CD1c-positive myeloid dendritic cell (primary cell): ENCODE measurements at regions not wholly inside any gene's neighbourhood (a gene's known extent, or its start where the extent isn't known, plus 50 kb on each side); places are given as distances from the start of the nearest gene placed in this dataset.
"Not testable (repeated sequence)": the region's sequence is repeated elsewhere in the genome, so short reads cannot be mapped to it uniquely, and the experiment has no call there.

Source experiments
- DNase-seq: peaks from one replicate; pipeline ENCODE4 v3.0.0-alpha.2; 2016; ENCODE audit errors: extremely low spot score

GRCh38 chr14:22492622-22493542 is 96.1 kb downstream of the DAD1 start:
- DNase-seq = no peak

- DNase-seq = no peak
Measured at GRCh38 chr14:22491683-22492621, 97.1 kb downstream of the DAD1 start.

- not testable (repeated sequence) for DNase-seq
Measured at GRCh38 chr14:22491053-22491452, 98.0 kb downstream of the DAD1 start.

- DNase-seq = no peak
Measured at GRCh38 chr14:22489957-22490950, 98.8 kb downstream of the DAD1 start.

GRCh38 chr14:22489244-22489545 is 99.8 kb downstream of the DAD1 start:
- DNase-seq = no peak

- DNase-seq = no peak
Measured at GRCh38 chr14:22488522-22489243, 100.3 kb downstream of the DAD1 start.

- DNase-seq = no peak
Measured at GRCh38 chr14:22487941-22488340, 101.1 kb downstream of the DAD1 start.

GRCh38 chr14:22487401-22487800 is 101.6 kb downstream of the DAD1 start:
- DNase-seq = no peak

GRCh38 chr14:22486675-22487074 is 102.3 kb downstream of the DAD1 start:
- no peak for DNase-seq

- DNase-seq = no peak
Measured at GRCh38 chr14:22485649-22486048, 103.4 kb downstream of the DAD1 start.

GRCh38 chr14:22485178-22485577 is 103.8 kb downstream of the DAD1 start:
- no peak for DNase-seq

GRCh38 chr14:22484632-22485031 is 104.4 kb downstream of the DAD1 start:
- no peak for DNase-seq

GRCh38 chr14:22483863-22484593 is 105.0 kb downstream of the DAD1 start:
- no peak for DNase-seq

GRCh38 chr14:22482782-22483553 is 106.1 kb downstream of the DAD1 start:
- no peak for DNase-seq

GRCh38 chr14:22482085-22482694 is 106.8 kb downstream of the DAD1 start:
- no peak for DNase-seq

GRCh38 chr14:22481546-22481945 is 107.5 kb downstream of the DAD1 start:
- DNase-seq = no peak

- no peak for DNase-seq
Measured at GRCh38 chr14:22479776-22480464, 109.1 kb downstream of the DAD1 start.

GRCh38 chr14:22479132-22479531 is 109.9 kb downstream of the DAD1 start:
- no peak for DNase-seq
